Dendritic cell treated with granulocyte-macrophage colony-stimulating factor and Interleukin-4, amounts not matched to agents 40 ng/mL and 50 ng/mL, for 4 days (primary cell): ENCODE measurements at regions not wholly inside any gene's neighbourhood (a gene's known extent, or its start where the extent isn't known, plus 50 kb on each side); places are given as distances from the start of the nearest gene placed in this dataset.

Experiments used
- H3K27ac Mint-ChIP-seq: one replicate; pipeline ENCODE4 v1.8.0; 2022; ENCODE audit warnings: mild to moderate bottlenecking, mixed read lengths
- H3K27me3 Mint-ChIP-seq: one replicate; pipeline ENCODE4 v1.8.0; 2022; ENCODE audit warnings: mild to moderate bottlenecking, mixed read lengths
- H3K36me3 Mint-ChIP-seq: one replicate; pipeline ENCODE4 v1.8.0; 2022; ENCODE audit warnings: low read depth, mixed read lengths
- H3K4me1 Mint-ChIP-seq: one replicate; pipeline ENCODE4 v1.8.0; 2022; ENCODE audit warnings: low read depth, mixed read lengths
- H3K4me3 Mint-ChIP-seq: one replicate; pipeline ENCODE4 v1.8.0; 2022; ENCODE audit warnings: mild to moderate bottlenecking, moderate library complexity, mixed read lengths
- H3K9me3 Mint-ChIP-seq: one replicate; pipeline ENCODE4 v1.8.0; 2022; ENCODE audit warnings: mixed read lengths
- intact Hi-C: fragments of 100-400 bp; cut with micrococcal nuclease; formaldehyde crosslinking; loops from one replicate; pipeline ENCODE4 v1.15.0; 2022

GRCh38 chr10:78746155-78746763, 322.5 kb upstream of the ZMIZ1 start:
- no peak overlapping the region for H3K27ac Mint-ChIP-seq
- peaks cover 5% of the 10 kb centered on the region for H3K9me3 Mint-ChIP-seq
- intact Hi-C loops = no loop called here
- no peak overlapping the region for H3K4me3 Mint-ChIP-seq
- H3K4me1 Mint-ChIP-seq = peaks cover 27% of the 10 kb centered on the region
- no peaks in the 10 kb centered on the region for H3K36me3 Mint-ChIP-seq
- peaks cover 20% of the 10 kb centered on the region for H3K27me3 Mint-ChIP-seq

GRCh38 chr10:78747401-78748234, 321.1 kb upstream of the ZMIZ1 start:
- Mint-ChIP-seq H3K27ac (no peak overlapping the region), H3K9me3 (peaks cover 5% of the 10 kb centered on the region)
- intact Hi-C loops = no loop called here

GRCh38 chr10:78748235-78748533, 320.6 kb upstream of the ZMIZ1 start:
- Mint-ChIP-seq H3K27me3 (peaks cover 28% of the 10 kb centered on the region), H3K9me3 (peaks cover 5% of the 10 kb centered on the region), H3K4me3 (no peak overlapping the region), H3K4me1 (peaks cover 28% of the 10 kb centered on the region), H3K27ac (no peak overlapping the region), H3K36me3 (no peaks in the 10 kb centered on the region)
- intact Hi-C loops = no loop called here

More at GRCh38 chr10:78747401-78748234, 321.1 kb upstream of the ZMIZ1 start:
- H3K4me1 Mint-ChIP-seq = peaks cover 25% of the 10 kb centered on the region
- no peaks in the 10 kb centered on the region for H3K36me3 Mint-ChIP-seq
- no peak overlapping the region for H3K4me3 Mint-ChIP-seq
- H3K27me3 Mint-ChIP-seq = peaks cover 23% of the 10 kb centered on the region

GRCh38 chr10:78749200-78749599, 319.6 kb upstream of the ZMIZ1 start:
- Mint-ChIP-seq H3K36me3 (no peaks in the 10 kb centered on the region), H3K27ac (no peak overlapping the region), H3K4me1 (peaks cover 28% of the 10 kb centered on the region), H3K27me3 (peaks cover 32% of the 10 kb centered on the region), H3K9me3 (peaks cover 5% of the 10 kb centered on the region), H3K4me3 (no peak overlapping the region)
- intact Hi-C loops = no loop called here

GRCh38 chr10:78749898-78750297, 318.9 kb upstream of the ZMIZ1 start:
- H3K4me1 Mint-ChIP-seq = peaks cover 32% of the 10 kb centered on the region
- no peak overlapping the region for H3K27ac Mint-ChIP-seq
- intact Hi-C loops = no loop called here
- H3K9me3 Mint-ChIP-seq = peaks cover 5% of the 10 kb centered on the region
- H3K4me3 Mint-ChIP-seq = no peak overlapping the region
- H3K27me3 Mint-ChIP-seq = peaks cover 31% of the 10 kb centered on the region
- no peaks in the 10 kb centered on the region for H3K36me3 Mint-ChIP-seq

- Mint-ChIP-seq H3K27me3 (peaks cover 32% of the 10 kb centered on the region), H3K4me3 (no peak overlapping the region), H3K4me1 (peaks cover 32% of the 10 kb centered on the region), H3K36me3 (no peaks in the 10 kb centered on the region), H3K27ac (no peak overlapping the region), H3K9me3 (peaks cover 5% of the 10 kb centered on the region)
- intact Hi-C loops = no loop called here
These were observed 318.3 kb upstream of the ZMIZ1 start for GRCh38 chr10:78750418-78750817.

- Mint-ChIP-seq H3K27me3 (peaks cover 32% of the 10 kb centered on the region), H3K27ac (no peak overlapping the region)
These were observed 317.1 kb upstream of the ZMIZ1 start for GRCh38 chr10:78751716-78752115.

GRCh38 chr10:78752221-78752620, 316.5 kb upstream of the ZMIZ1 start:
- intact Hi-C loops = no loop called here
- no peak overlapping the region for H3K4me3 Mint-ChIP-seq
- H3K36me3 Mint-ChIP-seq = no peaks in the 10 kb centered on the region
- H3K9me3 Mint-ChIP-seq = peaks cover 5% of the 10 kb centered on the region
- H3K27ac Mint-ChIP-seq = no peak overlapping the region
- peaks cover 32% of the 10 kb centered on the region for H3K27me3 Mint-ChIP-seq
- H3K4me1 Mint-ChIP-seq = peaks cover 38% of the 10 kb centered on the region

More at GRCh38 chr10:78751716-78752115, 317.1 kb upstream of the ZMIZ1 start:
- Mint-ChIP-seq H3K36me3 (no peaks in the 10 kb centered on the region), H3K4me3 (no peak overlapping the region), H3K9me3 (peaks cover 5% of the 10 kb centered on the region), H3K4me1 (peaks cover 38% of the 10 kb centered on the region)
- intact Hi-C loops = no loop called here

GRCh38 chr10:78752708-78753107, 316.1 kb upstream of the ZMIZ1 start:
- intact Hi-C loops = no loop called here
- Mint-ChIP-seq H3K27ac (no peak overlapping the region), H3K4me3 (no peak overlapping the region), H3K4me1 (peaks cover 43% of the 10 kb centered on the region), H3K27me3 (peaks cover 32% of the 10 kb centered on the region), H3K36me3 (no peaks in the 10 kb centered on the region), H3K9me3 (peaks cover 5% of the 10 kb centered on the region)

- H3K4me1 Mint-ChIP-seq = peaks cover 61% of the 10 kb centered on the region
- peaks cover 29% of the 10 kb centered on the region for H3K27me3 Mint-ChIP-seq
- intact Hi-C loops = no loop called here
- no peak overlapping the region for H3K27ac Mint-ChIP-seq
- H3K4me3 Mint-ChIP-seq = no peak overlapping the region
- no peaks in the 10 kb centered on the region for H3K36me3 Mint-ChIP-seq
- no peaks in the 10 kb centered on the region for H3K9me3 Mint-ChIP-seq
These were observed 314.3 kb upstream of the ZMIZ1 start for GRCh38 chr10:78754269-78755062.

- Mint-ChIP-seq H3K4me3 (no peak overlapping the region), H3K36me3 (no peaks in the 10 kb centered on the region), H3K27ac (no peak overlapping the region), H3K9me3 (no peaks in the 10 kb centered on the region), H3K27me3 (peaks cover 29% of the 10 kb centered on the region), H3K4me1 (peaks cover 68% of the 10 kb centered on the region)
- intact Hi-C loops = no loop called here
These were observed 313.6 kb upstream of the ZMIZ1 start for GRCh38 chr10:78755063-78755701.

- peaks cover 29% of the 10 kb centered on the region for H3K27me3 Mint-ChIP-seq
- no peaks in the 10 kb centered on the region for H3K9me3 Mint-ChIP-seq
- intact Hi-C loops = no loop called here
- H3K4me3 Mint-ChIP-seq = no peak overlapping the region
- peaks cover 76% of the 10 kb centered on the region for H3K4me1 Mint-ChIP-seq
- H3K36me3 Mint-ChIP-seq = no peaks in the 10 kb centered on the region
- H3K27ac Mint-ChIP-seq = no peak overlapping the region
These were observed 312.8 kb upstream of the ZMIZ1 start for GRCh38 chr10:78755877-78756455.

GRCh38 chr10:78756604-78757343, 312.0 kb upstream of the ZMIZ1 start:
- Mint-ChIP-seq H3K9me3 (no peaks in the 10 kb centered on the region), H3K4me1 (peaks cover 82% of the 10 kb centered on the region), H3K27me3 (peaks cover 27% of the 10 kb centered on the region), H3K36me3 (no peaks in the 10 kb centered on the region), H3K27ac (no peak overlapping the region), H3K4me3 (no peak overlapping the region)
- intact Hi-C loops = no loop called here
